ENCODE measurements at regions not wholly inside any gene's neighbourhood (a gene's known extent, or its start where the extent isn't known, plus 50 kb on each side); places are given as distances from the start of the nearest gene placed in this dataset.

GRCh38 chr12:85509081-85509856 is 229.2 kb downstream of the ALX1 start:
- no peak for DNase-seq

- DNase-seq: no peak
These were observed 229.8 kb downstream of the ALX1 start for GRCh38 chr12:85509857-85510256.

GRCh38 chr12:85516039-85516438 is 236.0 kb downstream of the ALX1 start:
- DNase-seq: no peak

- no peak for DNase-seq
These were observed 236.8 kb downstream of the ALX1 start for GRCh38 chr12:85516667-85517325.

GRCh38 chr12:85519163-85519562 is 239.1 kb downstream of the ALX1 start:
- DNase-seq: no peak

GRCh38 chr12:85523197-85523596 is 243.2 kb downstream of the ALX1 start:
- no peak for DNase-seq

GRCh38 chr12:85527192-85527591 is 247.2 kb downstream of the ALX1 start:
- no peak for DNase-seq

- DNase-seq: no peak
These were observed 249.9 kb downstream of the ALX1 start for GRCh38 chr12:85529896-85530295.

- no peak for DNase-seq
These were observed 250.4 kb downstream of the ALX1 start for GRCh38 chr12:85530456-85530855.

- no peak for DNase-seq
These were observed 251.3 kb downstream of the ALX1 start for GRCh38 chr12:85531341-85531740.

GRCh38 chr12:85549640-85550039 is 269.6 kb downstream of the ALX1 start:
- DNase-seq: no peak

- no peak for DNase-seq
These were observed 270.9 kb downstream of the ALX1 start for GRCh38 chr12:85550924-85551323.

GRCh38 chr12:85552461-85552860 is 272.4 kb downstream of the ALX1 start:
- no peak for DNase-seq

- DNase-seq: no peak
These were observed 277.8 kb downstream of the ALX1 start for GRCh38 chr12:85557850-85558249.

- DNase-seq: no peak
These were observed 277.5 kb downstream of the RASSF9 start for GRCh38 chr12:85558684-85559083.

GRCh38 chr12:85559127-85559526 is 277.1 kb downstream of the RASSF9 start:
- DNase-seq: no peak

GRCh38 chr12:85559536-85559935 is 276.7 kb downstream of the RASSF9 start:
- DNase-seq: no peak

GRCh38 chr12:85562765-85563164 is 273.4 kb downstream of the RASSF9 start:
- DNase-seq: no peak

- DNase-seq: no peak
These were observed 271.4 kb downstream of the RASSF9 start for GRCh38 chr12:85564786-85565185.

GRCh38 chr12:85568395-85569103 is 267.7 kb downstream of the RASSF9 start:
- DNase-seq: no peak

- no peak for DNase-seq
These were observed 266.9 kb downstream of the RASSF9 start for GRCh38 chr12:85569261-85569660.

GRCh38 chr12:85572956-85573355 is 263.3 kb downstream of the RASSF9 start:
- DNase-seq: no peak

- DNase-seq: no peak
These were observed 262.5 kb downstream of the RASSF9 start for GRCh38 chr12:85573635-85574214.

GRCh38 chr12:85574291-85574690 is 261.9 kb downstream of the RASSF9 start:
- DNase-seq: no peak
